ENCODE measurements at regions not wholly inside any gene's neighbourhood (a gene's known extent, or its start where the extent isn't known, plus 50 kb on each side); places are given as distances from the start of the nearest gene placed in this dataset.

- TF ChIP-seq POLR2A (IDR thresholded peaks at IDR 0.05): no peak
- TF ChIP-seq, protein P1, sequence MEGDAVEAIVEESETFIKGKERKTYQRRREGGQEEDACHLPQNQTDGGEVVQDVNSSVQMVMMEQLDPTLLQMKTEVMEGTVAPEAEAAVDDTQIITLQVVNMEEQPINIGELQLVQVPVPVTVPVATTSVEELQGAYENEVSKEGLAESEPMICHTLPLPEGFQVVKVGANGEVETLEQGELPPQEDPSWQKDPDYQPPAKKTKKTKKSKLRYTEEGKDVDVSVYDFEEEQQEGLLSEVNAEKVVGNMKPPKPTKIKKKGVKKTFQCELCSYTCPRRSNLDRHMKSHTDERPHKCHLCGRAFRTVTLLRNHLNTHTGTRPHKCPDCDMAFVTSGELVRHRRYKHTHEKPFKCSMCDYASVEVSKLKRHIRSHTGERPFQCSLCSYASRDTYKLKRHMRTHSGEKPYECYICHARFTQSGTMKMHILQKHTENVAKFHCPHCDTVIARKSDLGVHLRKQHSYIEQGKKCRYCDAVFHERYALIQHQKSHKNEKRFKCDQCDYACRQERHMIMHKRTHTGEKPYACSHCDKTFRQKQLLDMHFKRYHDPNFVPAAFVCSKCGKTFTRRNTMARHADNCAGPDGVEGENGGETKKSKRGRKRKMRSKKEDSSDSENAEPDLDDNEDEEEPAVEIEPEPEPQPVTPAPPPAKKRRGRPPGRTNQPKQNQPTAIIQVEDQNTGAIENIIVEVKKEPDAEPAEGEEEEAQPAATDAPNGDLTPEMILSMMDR (IDR thresholded peaks at IDR 0.05): no peak
- TF ChIP-seq EP300 (IDR thresholded peaks at IDR 0.05): no peak
Observed at GRCh38 chr3:99298661-99299060, 339.7 kb upstream of the COL8A1 start.

All from sigmoid colon (tissue), 4 donors.